ENCODE measurements at regions not wholly inside any gene's neighbourhood (a gene's known extent, or its start where the extent isn't known, plus 50 kb on each side); places are given as distances from the start of the nearest gene placed in this dataset.
A peak's percentile ranks its signal among the peaks of the same experiment; 100 is the strongest.

- Histone ChIP-seq H3K36me3 (no peaks in the 10 kb centered on the region), H3K27ac (peak overlapping the region in 1 of 2 donors; percentile 70), H3K27me3 (no peaks in the 10 kb centered on the region), H3K4me1 (no peaks in the 10 kb centered on the region), H3K9me3 (no peaks in the 10 kb centered on the region), H3K4me3 (no peak overlapping the region)
- no peak for TF ChIP-seq POLR2AphosphoS5 (IDR thresholded peaks at IDR 0.05)
- TF ChIP-seq POLR2A (IDR thresholded peaks at IDR 0.05), result no peak
- TF ChIP-seq, protein P1, sequence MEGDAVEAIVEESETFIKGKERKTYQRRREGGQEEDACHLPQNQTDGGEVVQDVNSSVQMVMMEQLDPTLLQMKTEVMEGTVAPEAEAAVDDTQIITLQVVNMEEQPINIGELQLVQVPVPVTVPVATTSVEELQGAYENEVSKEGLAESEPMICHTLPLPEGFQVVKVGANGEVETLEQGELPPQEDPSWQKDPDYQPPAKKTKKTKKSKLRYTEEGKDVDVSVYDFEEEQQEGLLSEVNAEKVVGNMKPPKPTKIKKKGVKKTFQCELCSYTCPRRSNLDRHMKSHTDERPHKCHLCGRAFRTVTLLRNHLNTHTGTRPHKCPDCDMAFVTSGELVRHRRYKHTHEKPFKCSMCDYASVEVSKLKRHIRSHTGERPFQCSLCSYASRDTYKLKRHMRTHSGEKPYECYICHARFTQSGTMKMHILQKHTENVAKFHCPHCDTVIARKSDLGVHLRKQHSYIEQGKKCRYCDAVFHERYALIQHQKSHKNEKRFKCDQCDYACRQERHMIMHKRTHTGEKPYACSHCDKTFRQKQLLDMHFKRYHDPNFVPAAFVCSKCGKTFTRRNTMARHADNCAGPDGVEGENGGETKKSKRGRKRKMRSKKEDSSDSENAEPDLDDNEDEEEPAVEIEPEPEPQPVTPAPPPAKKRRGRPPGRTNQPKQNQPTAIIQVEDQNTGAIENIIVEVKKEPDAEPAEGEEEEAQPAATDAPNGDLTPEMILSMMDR (IDR thresholded peaks at IDR 0.05), result no peak
- intact Hi-C loops (cut with DNase I; ENCODE audit: low total_unique reads), result no loop called here
- DNase-seq (ENCODE audit: low spot score in 2 of 2), result no peak
These were observed 97.5 kb upstream of the RPS23 start for GRCh38 chr5:82375488-82376244.

DNA sequence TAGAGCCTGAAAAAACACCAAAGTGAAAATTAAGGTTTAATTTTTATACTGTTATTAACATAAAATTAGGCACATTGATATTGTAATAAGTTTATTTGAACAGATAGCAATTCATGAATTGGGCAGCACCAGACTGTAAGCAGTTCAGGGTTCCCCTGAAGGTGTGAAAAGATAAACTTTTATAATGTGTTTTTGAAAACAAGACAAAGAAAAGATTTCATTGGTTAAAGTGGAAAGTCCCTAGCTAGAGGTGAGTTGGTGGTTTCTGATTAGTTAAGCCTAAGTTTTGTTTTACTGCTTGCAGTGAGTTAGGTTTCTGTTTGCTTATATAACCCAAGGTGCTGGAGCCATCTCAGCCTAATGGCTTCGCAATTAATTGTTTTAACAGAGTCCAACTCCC, 96.5 kb upstream of the RPS23 start:
- H3K27me3 ChIP-seq, result no peaks in the 10 kb centered on the region
- intact Hi-C loops (cut with DNase I; ENCODE audit: low total_unique reads), result no loop called here
- no peak overlapping the region for H3K4me3 ChIP-seq
- H3K27ac ChIP-seq, result no peak overlapping the region
- H3K9me3 ChIP-seq, result no peaks in the 10 kb centered on the region
- DNase-seq (ENCODE audit: low spot score in 2 of 2), result no peak
- no peaks in the 10 kb centered on the region for H3K36me3 ChIP-seq
- no peaks in the 10 kb centered on the region for H3K4me1 ChIP-seq
- TF ChIP-seq, protein P1 (IDR thresholded peaks at IDR 0.05), result no peak
- no peak for TF ChIP-seq POLR2AphosphoS5 (IDR thresholded peaks at IDR 0.05)
- TF ChIP-seq POLR2A (IDR thresholded peaks at IDR 0.05), result no peak

DNA sequence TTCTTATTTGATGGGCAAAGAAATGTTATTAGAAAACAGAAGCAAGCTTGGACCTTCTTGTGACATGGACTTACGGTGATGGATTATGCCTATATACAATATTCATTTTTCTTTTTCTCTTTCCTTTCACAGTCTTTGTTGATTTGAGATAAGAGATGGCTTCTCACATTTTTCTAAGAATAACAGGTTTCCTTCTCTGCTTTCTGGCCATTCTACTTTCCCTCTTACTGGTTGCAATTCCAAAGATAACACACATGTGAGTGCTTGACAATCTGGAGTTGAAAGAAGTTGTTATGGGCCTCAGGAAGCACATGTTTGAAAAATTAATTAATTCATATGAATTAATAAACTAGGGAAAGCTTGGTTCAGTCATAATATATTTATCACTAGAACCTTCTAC, 89.8 kb upstream of the RPS23 start:
- no peak overlapping the region for H3K27ac ChIP-seq
- no peak for DNase-seq (ENCODE audit: low spot score in 2 of 2)
- intact Hi-C loops (cut with DNase I; ENCODE audit: low total_unique reads), result loop anchor here (5.0 kb wide), 1 partner anchor 1189 kb away; no protein-coding TSS in a partner anchor
- H3K4me1 ChIP-seq, result no peaks in the 10 kb centered on the region
- no peaks in the 10 kb centered on the region for H3K36me3 ChIP-seq
- H3K27me3 ChIP-seq, result no peaks in the 10 kb centered on the region
- H3K9me3 ChIP-seq, result no peaks in the 10 kb centered on the region
- H3K4me3 ChIP-seq, result no peak overlapping the region
- TF ChIP-seq POLR2A (IDR thresholded peaks at IDR 0.05) (no peak), POLR2AphosphoS5 (IDR thresholded peaks at IDR 0.05) (no peak)
- TF ChIP-seq, protein P1 (IDR thresholded peaks at IDR 0.05), result no peak

GRCh38 chr5:82365744-82366228, 87.6 kb upstream of the RPS23 start:
- Histone ChIP-seq H3K9me3 (no peaks in the 10 kb centered on the region), H3K4me1 (no peaks in the 10 kb centered on the region), H3K27ac (no peak overlapping the region), H3K36me3 (no peaks in the 10 kb centered on the region), H3K27me3 (no peaks in the 10 kb centered on the region), H3K4me3 (no peak overlapping the region)
- TF ChIP-seq, protein P1 (IDR thresholded peaks at IDR 0.05), result no peak
- no peak for TF ChIP-seq POLR2A (IDR thresholded peaks at IDR 0.05)
- no peak for TF ChIP-seq POLR2AphosphoS5 (IDR thresholded peaks at IDR 0.05)
- DNase-seq (ENCODE audit: low spot score in 2 of 2), result no peak
- intact Hi-C loops (cut with DNase I; ENCODE audit: low total_unique reads), result loop anchor here (5.0 kb wide), 1 partner anchor 1192 kb away; no protein-coding TSS in a partner anchor

DNA sequence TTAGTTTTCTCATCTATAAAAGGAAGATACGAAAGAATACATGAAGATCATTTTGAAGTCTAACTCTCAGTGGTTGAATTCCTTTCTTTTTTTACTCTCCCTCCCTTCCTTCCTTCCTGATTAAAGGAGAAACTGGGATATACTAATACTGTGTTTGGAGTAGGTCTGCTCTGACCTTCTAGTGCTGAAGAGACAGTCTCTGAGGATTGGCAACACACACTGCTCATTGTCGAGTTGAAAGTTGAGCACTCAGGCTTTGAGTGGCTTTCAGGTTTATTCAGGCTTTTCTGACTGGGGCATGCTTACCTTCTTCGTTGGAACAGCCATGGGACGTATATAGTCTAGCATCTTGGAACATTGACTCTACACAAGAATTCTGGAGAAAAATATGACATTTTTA, 86.9 kb upstream of the RPS23 start:
- Histone ChIP-seq H3K27me3 (no peaks in the 10 kb centered on the region), H3K4me1 (no peaks in the 10 kb centered on the region), H3K4me3 (no peak overlapping the region), H3K36me3 (no peaks in the 10 kb centered on the region), H3K9me3 (no peaks in the 10 kb centered on the region), H3K27ac (no peak overlapping the region)
- TF ChIP-seq POLR2AphosphoS5 (IDR thresholded peaks at IDR 0.05), result no peak
- no peak for TF ChIP-seq POLR2A (IDR thresholded peaks at IDR 0.05)
- DNase-seq (ENCODE audit: low spot score in 2 of 2), result no peak
- intact Hi-C loops (cut with DNase I; ENCODE audit: low total_unique reads), result loop anchor here (5.0 kb wide), 1 partner anchor 1192 kb away; no protein-coding TSS in a partner anchor
